Panc1 (cell line): ENCODE measurements at regions not wholly inside any gene's neighbourhood (a gene's known extent, or its start where the extent isn't known, plus 50 kb on each side); places are given as distances from the start of the nearest gene placed in this dataset.

Experiments
- ATAC-seq: fragments of 200-7000 bp; cut with Tn5 transposase; 2 replicates; pipeline ENCODE4 v1.9.1; 2020; ENCODE audit warnings: mild to moderate bottlenecking, moderate library complexity
- BruUV-seq: library from RNA; stranded (reverse); fragments of 400-500 nt; replicated peaks from 2 replicates; lab custom pipeline; 2021; lab: Mats Ljungman, UMichigan
- CTCF ChIA-PET: fragments of 300-600 bp; sonication (Branson Sonifier 250); formaldehyde crosslinking; loops from one replicate; lab custom pipeline; 2022; ENCODE audit warnings: antibody characterized with exemption; lab: Charles Lee
- POLR2A ChIA-PET: fragments of 300-600 bp; sonication (Branson Sonifier 250); formaldehyde crosslinking; loops from one replicate; lab custom pipeline; 2022; ENCODE audit warnings: antibody characterized with exemption; lab: Charles Lee
- DNase-seq: peaks from one replicate; pipeline ENCODE4 v3.0.0-alpha.2; 2010; ENCODE audit warnings: low read depth, low spot score
- H3K27ac ChIP-seq: 2 replicates; pipeline ENCODE4 v1.5.1; 2011; ENCODE audit warnings: mild to moderate bottlenecking, low read length, inconsistent platforms
- H3K27me3 ChIP-seq: fragments of 200-500 bp; sonication (Bioruptor generic); 2 replicates; pipeline ENCODE4 v1.6.0; 2014; ENCODE audit warnings: low read length, inconsistent platforms; ENCODE audit not compliant: control insufficient read depth, insufficient read depth
- H3K36me3 ChIP-seq: fragments of 200-500 bp; sonication (Bioruptor generic); 2 replicates; pipeline ENCODE4 v1.5.1; 2014; ENCODE audit warnings: inconsistent platforms, mild to moderate bottlenecking, low read length, moderate library complexity; ENCODE audit not compliant: control insufficient read depth, insufficient read depth
- H3K4me1 ChIP-seq: 2 replicates; pipeline ENCODE4 v1.5.1; 2011; ENCODE audit warnings: inconsistent platforms, mild to moderate bottlenecking, low read length, moderate library complexity; ENCODE audit not compliant: control insufficient read depth, insufficient read depth
- H3K4me3 ChIP-seq, 2 experiments: 2 replicates each; pipeline ENCODE4 v1.5.1; 2011 to 2012; ENCODE audit warnings: low read depth in 2 of 2, low read length in 2 of 2, mild to moderate bottlenecking in 2 of 2, inconsistent platforms in 1 of 2, moderate library complexity in 1 of 2
- H3K9me3 ChIP-seq: fragments of 200-500 bp; sonication (Bioruptor generic); 2 replicates; pipeline ENCODE4 v1.5.1; 2014; ENCODE audit warnings: low read depth, mild to moderate bottlenecking, inconsistent platforms, low read length, moderate library complexity; ENCODE audit not compliant: control insufficient read depth, insufficient read depth
- POLR2AphosphoS5 ChIP-seq: IDR thresholded peaks from 2 replicates; pipeline ENCODE4 v1.6.1; 2012; ENCODE audit warnings: mild to moderate bottlenecking, low read depth, low read length, moderate library complexity
- SIN3A ChIP-seq: IDR thresholded peaks from 2 replicates; pipeline ENCODE4 v1.6.1; 2012; ENCODE audit warnings: low read depth, mild to moderate bottlenecking, low read length, moderate library complexity, borderline replicate concordance; ENCODE audit not compliant: insufficient read depth
- TCF7L2 ChIP-seq: IDR thresholded peaks from 2 replicates; pipeline ENCODE4 v1.6.1; 2011; ENCODE audit warnings: mild to moderate bottlenecking, low read depth, low read length, inconsistent platforms
- in situ Hi-C: cut with HindIII; loops from 2 replicates; pipeline ENCODE4 v1.10.0; 2016; ENCODE audit warnings: low sequenced_read_pairs, low pct_unique_long_range_greater_than_20kb
- intact Hi-C: fragments of 100-400 bp; cut with micrococcal nuclease; formaldehyde crosslinking; loops from one replicate; pipeline ENCODE4 v1.10.0; 2022; ENCODE audit not compliant: unreplicated experiment
- TF ChIP-seq, protein P1 (sequence below): fragments of 450-650 bp; IDR thresholded peaks from 2 replicates; pipeline ENCODE4 v1.5.1; 2017; ENCODE audit warnings: mild to moderate bottlenecking
- TF ChIP-seq, protein P2 (sequence below), 2 experiments: IDR thresholded peaks; 2 replicates each; pipeline ENCODE4 v1.6.1; 2011 to 2012; ENCODE audit warnings: low read depth in 2 of 2, control low read depth in 1 of 2, low read length in 1 of 2, mild to moderate bottlenecking in 1 of 2, moderate library complexity in 1 of 2; ENCODE audit not compliant: insufficient read depth in 1 of 2

DNA sequence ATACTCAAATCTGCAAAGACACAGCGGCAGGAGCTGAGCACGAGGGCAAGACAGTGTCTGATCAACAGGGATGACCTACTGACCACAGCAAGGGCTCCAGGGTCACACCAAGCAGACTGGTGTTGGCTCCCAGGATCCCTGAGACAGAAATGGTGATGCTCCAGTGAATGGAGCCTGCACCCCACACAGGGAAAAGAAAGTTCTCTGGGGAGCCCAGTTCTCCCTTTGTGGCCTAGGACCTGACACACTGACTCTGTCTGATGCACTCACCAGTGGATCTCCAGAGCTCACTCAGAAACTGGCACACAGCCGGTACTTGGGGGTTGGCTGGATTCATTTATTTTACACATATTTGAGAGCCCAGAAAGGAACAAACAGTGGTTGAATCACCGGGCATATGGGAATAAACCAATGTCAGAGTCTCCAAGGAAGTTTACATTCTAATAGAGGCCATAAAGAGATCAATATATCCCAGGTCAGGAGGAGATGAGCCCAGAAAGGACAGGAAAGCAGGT lies 215.6 kb upstream of the ARL4C start:
- in situ Hi-C loops (no loop called here), intact Hi-C loops (no loop called here)
- H3K27ac ChIP-seq = no peak overlapping the region
- H3K36me3 ChIP-seq = no peaks in the 10 kb centered on the region; the same call in 1 of the 2 replicates
- POLR2A ChIA-PET = no interaction called here
- no peaks in the 10 kb centered on the region for H3K27me3 ChIP-seq
- DNase-seq (no peak), ATAC-seq (no peak)
- H3K4me3 ChIP-seq = no peak overlapping the region
- CTCF ChIA-PET = no interaction called here
- TF ChIP-seq POLR2AphosphoS5 (no peak), SIN3A (no peak), TCF7L2 (no peak)
- TF ChIP-seq, protein P1, sequence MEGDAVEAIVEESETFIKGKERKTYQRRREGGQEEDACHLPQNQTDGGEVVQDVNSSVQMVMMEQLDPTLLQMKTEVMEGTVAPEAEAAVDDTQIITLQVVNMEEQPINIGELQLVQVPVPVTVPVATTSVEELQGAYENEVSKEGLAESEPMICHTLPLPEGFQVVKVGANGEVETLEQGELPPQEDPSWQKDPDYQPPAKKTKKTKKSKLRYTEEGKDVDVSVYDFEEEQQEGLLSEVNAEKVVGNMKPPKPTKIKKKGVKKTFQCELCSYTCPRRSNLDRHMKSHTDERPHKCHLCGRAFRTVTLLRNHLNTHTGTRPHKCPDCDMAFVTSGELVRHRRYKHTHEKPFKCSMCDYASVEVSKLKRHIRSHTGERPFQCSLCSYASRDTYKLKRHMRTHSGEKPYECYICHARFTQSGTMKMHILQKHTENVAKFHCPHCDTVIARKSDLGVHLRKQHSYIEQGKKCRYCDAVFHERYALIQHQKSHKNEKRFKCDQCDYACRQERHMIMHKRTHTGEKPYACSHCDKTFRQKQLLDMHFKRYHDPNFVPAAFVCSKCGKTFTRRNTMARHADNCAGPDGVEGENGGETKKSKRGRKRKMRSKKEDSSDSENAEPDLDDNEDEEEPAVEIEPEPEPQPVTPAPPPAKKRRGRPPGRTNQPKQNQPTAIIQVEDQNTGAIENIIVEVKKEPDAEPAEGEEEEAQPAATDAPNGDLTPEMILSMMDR = no peak
- TF ChIP-seq, protein P2, sequence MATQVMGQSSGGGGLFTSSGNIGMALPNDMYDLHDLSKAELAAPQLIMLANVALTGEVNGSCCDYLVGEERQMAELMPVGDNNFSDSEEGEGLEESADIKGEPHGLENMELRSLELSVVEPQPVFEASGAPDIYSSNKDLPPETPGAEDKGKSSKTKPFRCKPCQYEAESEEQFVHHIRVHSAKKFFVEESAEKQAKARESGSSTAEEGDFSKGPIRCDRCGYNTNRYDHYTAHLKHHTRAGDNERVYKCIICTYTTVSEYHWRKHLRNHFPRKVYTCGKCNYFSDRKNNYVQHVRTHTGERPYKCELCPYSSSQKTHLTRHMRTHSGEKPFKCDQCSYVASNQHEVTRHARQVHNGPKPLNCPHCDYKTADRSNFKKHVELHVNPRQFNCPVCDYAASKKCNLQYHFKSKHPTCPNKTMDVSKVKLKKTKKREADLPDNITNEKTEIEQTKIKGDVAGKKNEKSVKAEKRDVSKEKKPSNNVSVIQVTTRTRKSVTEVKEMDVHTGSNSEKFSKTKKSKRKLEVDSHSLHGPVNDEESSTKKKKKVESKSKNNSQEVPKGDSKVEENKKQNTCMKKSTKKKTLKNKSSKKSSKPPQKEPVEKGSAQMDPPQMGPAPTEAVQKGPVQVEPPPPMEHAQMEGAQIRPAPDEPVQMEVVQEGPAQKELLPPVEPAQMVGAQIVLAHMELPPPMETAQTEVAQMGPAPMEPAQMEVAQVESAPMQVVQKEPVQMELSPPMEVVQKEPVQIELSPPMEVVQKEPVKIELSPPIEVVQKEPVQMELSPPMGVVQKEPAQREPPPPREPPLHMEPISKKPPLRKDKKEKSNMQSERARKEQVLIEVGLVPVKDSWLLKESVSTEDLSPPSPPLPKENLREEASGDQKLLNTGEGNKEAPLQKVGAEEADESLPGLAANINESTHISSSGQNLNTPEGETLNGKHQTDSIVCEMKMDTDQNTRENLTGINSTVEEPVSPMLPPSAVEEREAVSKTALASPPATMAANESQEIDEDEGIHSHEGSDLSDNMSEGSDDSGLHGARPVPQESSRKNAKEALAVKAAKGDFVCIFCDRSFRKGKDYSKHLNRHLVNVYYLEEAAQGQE (IDR thresholded peaks at IDR 0.05; ENCODE audit: insufficient read depth in 1 of 2, low read depth in 2 of 2, low read length in 1 of 2) = no peak
- H3K4me1 ChIP-seq = no peaks in the 10 kb centered on the region
- H3K9me3 ChIP-seq = no peaks in the 10 kb centered on the region
- no TSS peak for BruUV-seq

DNA sequence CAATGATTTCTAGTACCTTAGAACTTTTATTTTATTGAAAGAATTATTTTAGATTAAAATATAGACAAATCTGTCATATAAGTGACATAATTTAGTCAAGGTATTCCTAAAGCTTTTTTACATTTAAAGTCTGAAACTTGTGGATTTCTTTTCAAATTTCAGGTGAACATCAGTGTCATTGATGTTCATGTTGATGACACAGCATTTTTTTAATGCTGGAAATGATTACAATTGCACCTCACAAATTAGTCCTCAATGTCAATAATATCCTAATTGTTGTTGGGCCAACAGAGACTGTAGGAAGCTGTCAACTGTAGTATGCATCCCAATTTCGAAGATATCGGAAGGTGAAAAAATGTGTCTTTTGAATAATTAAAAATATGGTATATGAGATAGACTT lies 214.4 kb upstream of the ARL4C start:
- CTCF ChIA-PET = no interaction called here

More for the DNA sequence above, 214.4 kb upstream of the ARL4C start:
- BruUV-seq = no TSS peak
- ATAC-seq = no peak
- no peaks in the 10 kb centered on the region for H3K9me3 ChIP-seq
- H3K36me3 ChIP-seq = no peaks in the 10 kb centered on the region; the same call in 1 of the 2 replicates
- no peak overlapping the region for H3K4me3 ChIP-seq
- no peak overlapping the region for H3K27ac ChIP-seq
- no peaks in the 10 kb centered on the region for H3K27me3 ChIP-seq
- in situ Hi-C loops (no loop called here), intact Hi-C loops (no loop called here)
- no peaks in the 10 kb centered on the region for H3K4me1 ChIP-seq
- DNase-seq = no peak
- POLR2A ChIA-PET = no interaction called here
- TF ChIP-seq POLR2AphosphoS5 (no peak), SIN3A (no peak), TCF7L2 (no peak)
- TF ChIP-seq, protein P1 = no peak
- TF ChIP-seq, protein P2 (IDR thresholded peaks at IDR 0.05; ENCODE audit: insufficient read depth in 1 of 2, low read depth in 2 of 2, low read length in 1 of 2) = no peak
